VCaP (cell line): ENCODE measurements at regions not wholly inside any gene's neighbourhood (a gene's known extent, or its start where the extent isn't known, plus 50 kb on each side); places are given as distances from the start of the nearest gene placed in this dataset.

Experiments used
- H3K27ac ChIP-seq: fragments of 450-650 bp; 2 replicates; pipeline ENCODE4 v1.5.1; 2017
- CTCF ChIP-seq: fragments of 450-650 bp; conservative IDR thresholded peaks from 2 replicates; pipeline ENCODE4 v1.5.1; 2017; ENCODE audit warnings: mild to moderate bottlenecking, moderate library complexity

- H3K27ac ChIP-seq = no peak overlapping the region
- no peak for TF ChIP-seq CTCF
These were observed 166.0 kb upstream of the UBL3 start for GRCh38 chr13:30016398-30016797.

- TF ChIP-seq CTCF = no peak
- H3K27ac ChIP-seq = no peak overlapping the region
These were observed 159.0 kb upstream of the UBL3 start for GRCh38 chr13:30009411-30009810.

GRCh38 chr13:30006246-30006645 is 155.8 kb upstream of the UBL3 start:
- TF ChIP-seq CTCF = no peak
- H3K27ac ChIP-seq = no peak overlapping the region

- peak overlapping the region; percentile 48; the same call in 1 of the 2 replicates for H3K27ac ChIP-seq
- no peak for TF ChIP-seq CTCF
These were observed 153.8 kb upstream of the UBL3 start for GRCh38 chr13:30004204-30004603.

GRCh38 chr13:30002577-30002976 is 152.2 kb upstream of the UBL3 start:
- H3K27ac ChIP-seq = no peak overlapping the region
- no peak for TF ChIP-seq CTCF

GRCh38 chr13:30000370-30000765 is 150.0 kb upstream of the UBL3 start:
- TF ChIP-seq CTCF = no peak
- no peak overlapping the region for H3K27ac ChIP-seq

GRCh38 chr13:29999492-30000369 is 149.3 kb upstream of the UBL3 start:
- H3K27ac ChIP-seq = no peak overlapping the region
- no peak for TF ChIP-seq CTCF
